ENCODE measurements at regions not wholly inside any gene's neighbourhood (a gene's known extent, or its start where the extent isn't known, plus 50 kb on each side); places are given as distances from the start of the nearest gene placed in this dataset.

DNA sequence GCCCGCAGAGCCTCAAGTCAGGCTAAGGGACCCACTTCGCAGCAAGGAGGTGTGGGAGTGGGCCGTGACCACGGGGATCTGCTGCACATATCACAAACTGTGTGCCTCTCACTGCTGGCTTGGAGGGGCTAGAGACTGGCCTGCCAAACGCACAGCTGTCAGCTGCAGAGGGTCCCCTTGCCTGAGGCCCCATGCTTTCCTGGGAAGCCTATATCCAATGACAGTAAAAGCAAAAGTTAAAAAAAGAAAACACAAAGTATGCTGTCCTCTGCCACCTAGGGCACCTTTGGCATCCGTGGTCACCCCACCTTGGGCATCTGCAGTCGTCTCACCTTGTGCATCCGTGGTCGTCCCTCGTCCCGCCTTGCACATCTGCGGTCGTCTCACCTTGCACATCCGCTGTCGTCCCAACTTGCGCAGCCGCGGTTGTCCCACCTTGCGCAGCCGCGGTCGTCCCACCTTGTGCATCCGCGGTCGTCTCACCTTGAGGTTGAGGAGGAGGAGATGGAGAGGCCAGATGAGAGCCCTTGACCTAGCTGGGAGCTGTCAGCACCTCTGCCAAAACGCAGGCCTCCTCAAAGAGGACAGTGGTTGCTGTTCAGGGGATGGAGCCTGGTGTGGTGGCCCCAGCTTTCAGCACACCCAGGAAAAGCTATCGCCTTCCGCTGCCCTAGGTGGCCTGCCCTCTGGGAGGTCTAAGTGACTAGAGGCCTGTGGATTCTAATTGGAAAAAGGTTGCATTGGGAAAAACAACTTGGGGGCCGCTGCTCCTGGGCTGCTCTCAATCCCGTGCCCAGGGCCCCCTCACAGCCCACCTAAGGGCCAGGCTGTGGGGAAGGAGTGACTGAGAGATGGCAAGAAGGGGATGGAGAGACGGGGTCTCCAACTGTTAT is 90.5 kb downstream of the MYEOV start:
- TF ChIP-seq EZH2 (IDR thresholded peaks at IDR 0.05; ENCODE audit: borderline replicate concordance, low read depth, low read length, severe bottlenecking) = no peak
- TF ChIP-seq, protein P1, sequence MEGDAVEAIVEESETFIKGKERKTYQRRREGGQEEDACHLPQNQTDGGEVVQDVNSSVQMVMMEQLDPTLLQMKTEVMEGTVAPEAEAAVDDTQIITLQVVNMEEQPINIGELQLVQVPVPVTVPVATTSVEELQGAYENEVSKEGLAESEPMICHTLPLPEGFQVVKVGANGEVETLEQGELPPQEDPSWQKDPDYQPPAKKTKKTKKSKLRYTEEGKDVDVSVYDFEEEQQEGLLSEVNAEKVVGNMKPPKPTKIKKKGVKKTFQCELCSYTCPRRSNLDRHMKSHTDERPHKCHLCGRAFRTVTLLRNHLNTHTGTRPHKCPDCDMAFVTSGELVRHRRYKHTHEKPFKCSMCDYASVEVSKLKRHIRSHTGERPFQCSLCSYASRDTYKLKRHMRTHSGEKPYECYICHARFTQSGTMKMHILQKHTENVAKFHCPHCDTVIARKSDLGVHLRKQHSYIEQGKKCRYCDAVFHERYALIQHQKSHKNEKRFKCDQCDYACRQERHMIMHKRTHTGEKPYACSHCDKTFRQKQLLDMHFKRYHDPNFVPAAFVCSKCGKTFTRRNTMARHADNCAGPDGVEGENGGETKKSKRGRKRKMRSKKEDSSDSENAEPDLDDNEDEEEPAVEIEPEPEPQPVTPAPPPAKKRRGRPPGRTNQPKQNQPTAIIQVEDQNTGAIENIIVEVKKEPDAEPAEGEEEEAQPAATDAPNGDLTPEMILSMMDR (IDR thresholded peaks at IDR 0.05; ENCODE audit: borderline replicate concordance, extremely low read depth, low read length, poor library complexity, severe bottlenecking) = no peak
